HFFc6 (cell line): ENCODE measurements at regions not wholly inside any gene's neighbourhood (a gene's known extent, or its start where the extent isn't known, plus 50 kb on each side); places are given as distances from the start of the nearest gene placed in this dataset.

Source experiments
- DNase-seq: peaks from one replicate; pipeline ENCODE4 v3.0.0-alpha.2; 2018
- H3K27ac Mint-ChIP-seq: 2 replicates; pipeline ENCODE4 v1.8.0; 2020; ENCODE audit warnings: mild to moderate bottlenecking, mixed read lengths
- H3K27me3 Mint-ChIP-seq: 2 replicates; pipeline ENCODE4 v1.8.0; 2021; ENCODE audit warnings: mild to moderate bottlenecking, moderate library complexity, mixed read lengths; ENCODE audit not compliant: insufficient read depth
- H3K36me3 Mint-ChIP-seq: 2 replicates; pipeline ENCODE4 v1.8.0; 2021; ENCODE audit warnings: low read depth, mixed read lengths
- H3K4me1 Mint-ChIP-seq: 2 replicates; pipeline ENCODE4 v1.8.0; 2020; ENCODE audit warnings: low read depth, mixed read lengths
- H3K4me3 Mint-ChIP-seq: 2 replicates; pipeline ENCODE4 v1.8.0; 2020; ENCODE audit warnings: mild to moderate bottlenecking, moderate library complexity, mixed read lengths
- H3K9me3 Mint-ChIP-seq: 2 replicates; pipeline ENCODE4 v1.8.0; 2020; ENCODE audit warnings: mild to moderate bottlenecking, mixed read lengths
- CTCF ChIP-seq: fragments of 200-600 bp; sonication (generic); IDR thresholded peaks from 2 replicates; pipeline ENCODE4 v1.5.0; 2021; ENCODE audit warnings: antibody characterized with exemption, mild to moderate bottlenecking

- H3K9me3 Mint-ChIP-seq = no peaks in the 10 kb centered on the region
- no peak overlapping the region for H3K27ac Mint-ChIP-seq
- peaks cover 4% of the 10 kb centered on the region for H3K27me3 Mint-ChIP-seq
- peaks cover 33% of the 10 kb centered on the region for H3K4me1 Mint-ChIP-seq
- no peak overlapping the region; the same call in 1 of the 2 replicates for H3K4me3 Mint-ChIP-seq
- H3K36me3 Mint-ChIP-seq = no peaks in the 10 kb centered on the region
- TF ChIP-seq CTCF = no peak
- no peak for DNase-seq
Observed at GRCh38 chr9:87125819-87126218, 178.5 kb upstream of the GAS1 start.

- Mint-ChIP-seq H3K36me3 (no peaks in the 10 kb centered on the region), H3K4me1 (peaks cover 32% of the 10 kb centered on the region), H3K4me3 (no peak overlapping the region), H3K27me3 (peaks cover 4% of the 10 kb centered on the region), H3K27ac (no peak overlapping the region), H3K9me3 (peaks cover 3% of the 10 kb centered on the region; the same call in 1 of the 2 replicates)
- no peak for DNase-seq
- TF ChIP-seq CTCF = no peak
Observed at GRCh38 chr9:87127543-87127942, 180.2 kb upstream of the GAS1 start.

GRCh38 chr9:87127978-87128614, 180.8 kb upstream of the GAS1 start:
- Mint-ChIP-seq H3K4me1 (peaks cover 26% of the 10 kb centered on the region), H3K36me3 (no peaks in the 10 kb centered on the region), H3K27me3 (peaks cover 4% of the 10 kb centered on the region), H3K4me3 (no peak overlapping the region), H3K27ac (no peak overlapping the region), H3K9me3 (peaks cover 3% of the 10 kb centered on the region; the same call in 1 of the 2 replicates)
- no peak for TF ChIP-seq CTCF
- DNase-seq = no peak

- no peak for TF ChIP-seq CTCF
- DNase-seq = no peak
- Mint-ChIP-seq H3K9me3 (peaks cover 3% of the 10 kb centered on the region; the same call in 1 of the 2 replicates), H3K36me3 (no peaks in the 10 kb centered on the region), H3K27me3 (peaks cover 4% of the 10 kb centered on the region), H3K27ac (no peak overlapping the region), H3K4me3 (no peak overlapping the region), H3K4me1 (peaks cover 18% of the 10 kb centered on the region)
Observed at GRCh38 chr9:87128844-87129493, 181.7 kb upstream of the GAS1 start.

- Mint-ChIP-seq H3K9me3 (peaks cover 3% of the 10 kb centered on the region; the same call in 1 of the 2 replicates), H3K36me3 (no peaks in the 10 kb centered on the region)
- TF ChIP-seq CTCF = no peak
Observed at GRCh38 chr9:87135074-87135473, 187.8 kb upstream of the GAS1 start.

More at GRCh38 chr9:87135074-87135473, 187.8 kb upstream of the GAS1 start:
- DNase-seq = no peak
- Mint-ChIP-seq H3K4me3 (no peak overlapping the region), H3K4me1 (peaks cover 8% of the 10 kb centered on the region), H3K27me3 (no peaks in the 10 kb centered on the region; the same call in 1 of the 2 replicates), H3K27ac (no peak overlapping the region)
